Fibroblast of skin of abdomen (primary cell): ENCODE measurements at regions not wholly inside any gene's neighbourhood (a gene's known extent, or its start where the extent isn't known, plus 50 kb on each side); places are given as distances from the start of the nearest gene placed in this dataset.
A peak's percentile ranks its signal among the peaks of the same experiment; 100 is the strongest.

Experiments used
- DNase-seq: peaks from one replicate; pipeline ENCODE4 v3.0.0-alpha.2; 2013

- no peak for DNase-seq
These were observed 270.2 kb downstream of the FOXD2 start for GRCh38 chr1:47708019-47708535.

- no peak for DNase-seq
These were observed 270.8 kb downstream of the FOXD2 start for GRCh38 chr1:47708658-47709018.

GRCh38 chr1:47709019-47709871, 271.4 kb downstream of the FOXD2 start:
- peak; percentile 53 for DNase-seq

- no peak for DNase-seq
These were observed 272.0 kb downstream of the FOXD2 start for GRCh38 chr1:47709872-47710231.

- DNase-seq = peak; percentile 23
These were observed 272.7 kb downstream of the FOXD2 start for GRCh38 chr1:47710329-47711071.
